Activated T-helper 1 cell treated with anti-CD3 and anti-CD28 coated beads, Interleukin-12 subunit alpha, Interleukin-12 subunit beta, Interleukin-2, Interleukin-4 antibody, amounts not matched to agents 30 ng/mL and 10 ng/mL and 1 ng/mL, durations not matched to agents 14 hours and 24 hours and 36 hours (primary cell): ENCODE measurements at regions not wholly inside any gene's neighbourhood (a gene's known extent, or its start where the extent isn't known, plus 50 kb on each side); places are given as distances from the start of the nearest gene placed in this dataset.

Source experiments
- DNase-seq: peaks from one replicate; pipeline ENCODE4 v3.0.0; 2021; ENCODE audit warnings: low spot score
- H3K27ac Mint-ChIP-seq: one replicate; pipeline ENCODE4 v1.8.0; 2021; ENCODE audit warnings: mild to moderate bottlenecking, mixed read lengths
- H3K27me3 Mint-ChIP-seq: one replicate; pipeline ENCODE4 v1.8.0; 2022; ENCODE audit warnings: mild to moderate bottlenecking, moderate library complexity, mixed read lengths; ENCODE audit not compliant: insufficient read depth
- H3K36me3 Mint-ChIP-seq: one replicate; pipeline ENCODE4 v1.8.0; 2021; ENCODE audit warnings: low read depth, mixed read lengths
- H3K4me1 Mint-ChIP-seq: one replicate; pipeline ENCODE4 v1.8.0; 2021; ENCODE audit warnings: low read depth, mixed read lengths
- H3K4me3 Mint-ChIP-seq: one replicate; pipeline ENCODE4 v1.8.0; 2021; ENCODE audit warnings: mild to moderate bottlenecking, moderate library complexity, mixed read lengths
- H3K9me3 Mint-ChIP-seq: one replicate; pipeline ENCODE4 v1.8.0; 2021; ENCODE audit warnings: mixed read lengths
- intact Hi-C: fragments of 100-400 bp; cut with micrococcal nuclease; formaldehyde crosslinking; loops from one replicate; pipeline ENCODE4 v1.15.1; 2024

DNA sequence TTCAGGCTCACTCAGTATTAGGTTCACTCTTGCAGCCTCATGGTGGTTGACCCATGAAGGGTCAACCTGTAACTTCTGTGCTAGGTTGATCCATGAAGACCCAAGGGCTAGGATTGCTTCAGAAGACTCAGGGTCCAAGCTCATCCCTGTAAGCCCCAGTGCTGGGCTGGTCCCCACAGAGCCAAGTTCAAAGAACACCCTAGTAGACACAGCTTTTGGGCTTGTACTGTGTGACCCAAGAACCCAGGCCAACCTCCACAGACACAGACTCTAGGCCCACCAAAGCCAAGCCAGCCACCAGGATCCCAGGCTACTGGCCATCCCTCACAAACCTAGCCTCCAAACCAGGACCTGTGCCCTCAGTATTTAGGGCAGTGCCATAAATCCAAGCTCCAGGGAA lies 1020.6 kb downstream of the SLC16A7 start:
- no peak for DNase-seq
- Mint-ChIP-seq H3K4me1 (no peaks in the 10 kb centered on the region), H3K9me3 (peaks cover 7% of the 10 kb centered on the region), H3K36me3 (no peaks in the 10 kb centered on the region), H3K27me3 (no peaks in the 10 kb centered on the region), H3K4me3 (no peak overlapping the region), H3K27ac (no peak overlapping the region)
- intact Hi-C loops: no loop called here

DNA sequence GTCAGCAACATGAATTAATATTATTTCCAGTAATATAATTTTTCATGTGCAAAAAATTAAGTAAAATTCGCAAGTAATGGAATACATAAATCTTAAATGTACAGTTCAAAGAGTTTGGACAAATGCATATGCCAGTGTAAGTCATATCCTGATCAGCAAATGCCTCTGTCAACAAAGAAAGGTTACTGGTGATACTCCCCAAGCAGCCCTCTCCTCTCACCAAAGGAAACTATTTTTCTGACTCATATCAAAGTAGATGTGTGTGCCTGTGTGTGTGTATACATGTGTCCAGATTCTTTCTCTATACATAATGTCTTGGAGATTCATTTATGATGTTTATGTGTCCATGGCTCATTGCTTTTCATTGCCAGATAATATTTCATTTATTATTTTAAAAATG lies 1035.0 kb downstream of the SLC16A7 start:
- intact Hi-C loops: no loop called here
- Mint-ChIP-seq H3K9me3 (no peaks in the 10 kb centered on the region), H3K27me3 (no peaks in the 10 kb centered on the region), H3K4me3 (no peak overlapping the region), H3K4me1 (no peaks in the 10 kb centered on the region), H3K36me3 (no peaks in the 10 kb centered on the region), H3K27ac (no peak overlapping the region)
- DNase-seq: no peak

DNA sequence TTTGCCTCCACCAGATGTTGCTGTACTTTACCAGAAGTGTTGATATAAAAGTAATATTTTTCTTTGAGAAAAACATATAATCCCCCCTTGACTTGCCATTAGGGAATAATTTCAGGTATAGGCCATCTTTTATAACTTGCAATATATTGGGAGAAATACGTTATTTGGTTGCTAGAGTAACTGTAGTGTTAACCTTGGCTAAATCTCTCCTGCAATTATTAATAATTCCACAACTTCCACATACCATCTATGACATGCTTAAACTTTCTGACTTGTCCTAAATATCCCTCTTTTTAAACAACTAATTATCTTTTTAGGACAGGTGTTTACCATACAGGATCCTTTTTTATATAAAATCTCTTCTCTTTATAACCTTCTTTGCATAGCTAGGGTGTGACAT lies 1048.2 kb downstream of the SLC16A7 start:
- no peaks in the 10 kb centered on the region for H3K27me3 Mint-ChIP-seq
- intact Hi-C loops: no loop called here
- peaks cover 16% of the 10 kb centered on the region for H3K9me3 Mint-ChIP-seq
- no peak for DNase-seq
- H3K4me3 Mint-ChIP-seq: no peak overlapping the region
- no peaks in the 10 kb centered on the region for H3K4me1 Mint-ChIP-seq
- no peaks in the 10 kb centered on the region for H3K36me3 Mint-ChIP-seq
- H3K27ac Mint-ChIP-seq: no peak overlapping the region

DNA sequence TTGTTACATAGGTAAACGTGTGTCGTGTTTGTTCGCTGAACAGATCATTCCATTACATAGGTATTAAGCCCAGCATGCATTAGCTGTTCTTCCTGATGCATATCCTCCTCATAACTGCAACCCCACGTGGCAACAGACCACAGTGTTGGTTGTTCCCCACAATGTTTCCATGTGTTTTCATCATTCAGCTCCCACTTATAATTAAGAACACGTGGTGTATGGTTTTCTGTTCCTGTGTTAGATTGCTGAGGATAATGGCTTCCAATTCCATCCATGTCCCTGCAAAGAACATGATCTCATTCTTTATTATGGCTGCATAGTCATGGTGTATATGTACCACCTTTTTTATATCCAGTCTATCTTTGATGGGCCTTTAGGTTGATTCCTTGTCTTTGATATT lies 1071.1 kb downstream of the SLC16A7 start:
- Mint-ChIP-seq H3K36me3 (no peaks in the 10 kb centered on the region), H3K27ac (no peak overlapping the region), H3K4me1 (no peaks in the 10 kb centered on the region), H3K27me3 (no peaks in the 10 kb centered on the region), H3K9me3 (no peaks in the 10 kb centered on the region), H3K4me3 (no peak overlapping the region)
- DNase-seq: no peak
- intact Hi-C loops: no loop called here

DNA sequence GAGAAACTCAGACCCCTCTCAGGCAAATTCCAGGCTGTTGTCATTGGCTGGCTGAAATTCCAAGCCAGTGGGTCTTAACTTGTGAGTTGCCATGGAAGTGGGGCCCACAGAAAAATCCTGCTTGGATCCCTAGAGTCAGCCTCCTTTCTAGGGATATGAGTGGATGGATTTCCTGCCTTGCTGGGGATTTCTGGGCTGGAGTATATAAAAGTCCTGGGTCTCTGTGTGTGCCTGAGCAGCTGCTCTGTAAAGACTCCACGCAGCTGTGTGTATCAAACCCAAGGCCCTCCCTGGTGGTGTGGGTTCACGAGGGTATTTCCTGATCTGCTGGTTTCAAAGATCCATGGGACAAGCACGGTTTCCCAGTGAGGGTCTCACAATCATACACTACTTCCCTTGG lies 1077.1 kb downstream of the SLC16A7 start:
- Mint-ChIP-seq H3K9me3 (no peaks in the 10 kb centered on the region), H3K4me3 (no peak overlapping the region), H3K27me3 (no peaks in the 10 kb centered on the region), H3K4me1 (no peaks in the 10 kb centered on the region), H3K27ac (no peak overlapping the region), H3K36me3 (no peaks in the 10 kb centered on the region)
- intact Hi-C loops: no loop called here
- no peak for DNase-seq

DNA sequence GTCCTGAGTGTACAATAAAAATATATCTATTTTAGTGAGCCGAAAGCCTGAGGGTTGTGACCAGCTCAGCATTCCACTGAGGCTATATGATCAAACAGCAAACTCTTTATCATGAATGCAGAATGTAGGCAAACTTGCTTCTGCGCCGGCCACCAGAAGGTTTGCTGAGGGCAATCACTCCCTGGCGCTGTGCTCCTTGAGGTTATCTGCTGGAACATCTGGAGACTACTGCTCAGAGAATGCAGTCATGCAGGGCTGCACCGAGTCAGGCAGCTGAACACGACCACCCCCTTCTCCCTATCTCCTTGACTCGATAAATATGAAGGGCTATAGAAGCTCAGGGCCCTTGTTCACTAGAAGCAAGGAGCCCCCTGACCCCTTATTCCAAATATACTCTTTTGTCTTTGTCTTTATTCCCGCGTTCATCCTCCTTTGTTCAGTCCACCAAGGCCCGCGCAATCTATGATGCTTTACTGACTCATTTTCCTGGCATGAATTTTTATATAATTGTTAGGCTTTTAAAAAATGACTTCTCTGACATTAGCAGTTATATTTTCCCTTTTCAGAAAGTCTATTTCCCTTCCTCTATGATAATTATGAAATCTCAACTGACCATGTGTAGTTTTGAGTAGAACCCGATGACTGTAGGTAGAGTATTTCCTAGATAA lies 1089.3 kb downstream of the SLC16A7 start:
- no peak overlapping the region for H3K27ac Mint-ChIP-seq
- peaks cover under 1% of the 10 kb centered on the region for H3K9me3 Mint-ChIP-seq
- H3K4me3 Mint-ChIP-seq: no peak overlapping the region
- H3K36me3 Mint-ChIP-seq: no peaks in the 10 kb centered on the region
- H3K27me3 Mint-ChIP-seq: no peaks in the 10 kb centered on the region
- no peaks in the 10 kb centered on the region for H3K4me1 Mint-ChIP-seq
- DNase-seq: no peak
- intact Hi-C loops: no loop called here

DNA sequence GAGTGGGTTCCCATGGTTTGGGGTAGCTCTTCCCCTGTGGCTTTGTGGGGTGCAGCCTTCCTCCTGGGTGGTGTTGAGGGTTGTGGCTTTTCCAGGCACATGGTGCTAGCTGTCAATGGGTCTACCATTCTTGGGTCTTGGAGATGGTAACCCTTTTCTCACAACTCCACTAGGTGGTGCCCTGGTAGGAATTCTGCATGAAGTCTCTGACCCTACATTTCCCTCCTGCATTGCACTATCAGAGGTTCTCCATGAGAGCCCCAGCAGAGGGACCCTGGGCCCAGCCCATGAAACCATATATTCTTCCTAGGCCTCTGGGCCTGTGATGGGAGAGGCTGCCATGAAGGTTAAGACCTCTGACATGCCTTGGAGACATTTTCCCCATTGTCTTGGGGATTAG lies 1093.3 kb downstream of the SLC16A7 start:
- Mint-ChIP-seq H3K4me1 (no peaks in the 10 kb centered on the region), H3K27ac (no peak overlapping the region), H3K36me3 (no peaks in the 10 kb centered on the region), H3K4me3 (no peak overlapping the region), H3K27me3 (no peaks in the 10 kb centered on the region), H3K9me3 (no peaks in the 10 kb centered on the region)
- no peak for DNase-seq
- intact Hi-C loops: no loop called here

DNA sequence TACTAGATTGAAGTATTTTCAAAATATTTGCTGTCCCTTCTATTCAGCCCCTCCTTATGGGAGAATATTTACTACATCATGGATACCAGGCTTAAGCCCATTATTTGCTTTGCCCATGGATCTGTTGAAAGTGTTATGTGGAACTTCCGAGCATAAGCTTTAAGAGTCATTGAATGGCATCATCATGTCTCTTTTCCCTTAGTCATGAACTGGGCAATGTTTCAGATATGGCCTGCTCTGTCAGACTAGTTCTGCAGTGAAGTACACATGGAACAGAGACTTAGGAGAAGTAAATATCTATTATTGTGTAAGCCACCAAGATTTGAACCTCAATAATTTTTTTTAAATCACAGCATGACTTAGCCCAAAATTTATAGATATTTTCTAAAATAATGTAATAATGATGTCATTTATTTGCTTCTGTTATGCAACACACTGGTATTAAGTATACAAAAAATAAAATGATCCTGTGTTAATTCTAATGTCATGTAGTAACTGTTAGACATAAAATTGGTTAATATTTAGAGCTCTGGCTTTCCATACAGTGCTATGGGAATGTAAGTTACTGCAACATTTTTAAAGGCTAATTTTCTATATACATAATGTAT lies 1097.3 kb downstream of the SLC16A7 start:
- intact Hi-C loops: no loop called here
- H3K4me3 Mint-ChIP-seq: no peak overlapping the region
- H3K4me1 Mint-ChIP-seq: no peaks in the 10 kb centered on the region
- H3K36me3 Mint-ChIP-seq: no peaks in the 10 kb centered on the region
- no peaks in the 10 kb centered on the region for H3K27me3 Mint-ChIP-seq
- no peak overlapping the region for H3K27ac Mint-ChIP-seq
- DNase-seq: no peak
- no peaks in the 10 kb centered on the region for H3K9me3 Mint-ChIP-seq

DNA sequence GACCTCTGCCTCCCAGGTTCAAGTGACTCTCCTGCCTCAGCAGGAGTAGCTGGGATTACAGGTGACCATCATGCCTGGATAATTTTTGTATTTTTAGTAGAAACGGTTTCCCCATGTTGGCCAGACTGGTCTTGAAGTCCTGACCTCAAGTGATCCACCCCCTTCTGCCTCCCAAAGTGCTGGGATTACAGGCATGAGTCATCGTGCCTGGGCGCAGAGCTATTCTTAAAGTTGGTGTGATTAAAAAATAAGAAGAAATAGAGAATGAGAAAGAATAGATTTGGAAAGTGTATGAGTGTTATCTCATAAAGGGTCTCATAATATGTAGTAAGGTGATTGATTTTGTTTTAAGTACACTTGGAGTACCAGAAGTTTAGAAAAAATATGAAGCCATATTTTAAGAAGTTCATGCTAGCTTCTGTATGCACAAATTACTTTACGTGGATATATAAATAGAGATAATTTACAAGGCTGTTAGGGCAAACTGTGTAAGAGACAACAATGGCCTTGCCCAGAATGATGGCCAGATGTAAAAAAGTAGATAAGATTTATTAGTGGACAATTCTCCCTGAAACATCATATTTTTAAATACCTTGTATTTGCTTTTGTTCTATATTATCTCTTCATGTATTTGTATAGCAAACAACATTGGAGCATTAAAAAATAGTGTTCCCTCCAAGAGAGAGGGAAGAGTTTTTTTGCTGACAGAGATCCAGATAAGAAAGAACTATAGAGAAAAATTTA lies 1108.5 kb downstream of the SLC16A7 start:
- intact Hi-C loops: no loop called here
- H3K36me3 Mint-ChIP-seq: no peaks in the 10 kb centered on the region
- no peaks in the 10 kb centered on the region for H3K9me3 Mint-ChIP-seq
- no peak overlapping the region for H3K4me3 Mint-ChIP-seq
- no peak for DNase-seq
- no peak overlapping the region for H3K27ac Mint-ChIP-seq
- no peaks in the 10 kb centered on the region for H3K4me1 Mint-ChIP-seq
- no peaks in the 10 kb centered on the region for H3K27me3 Mint-ChIP-seq

DNA sequence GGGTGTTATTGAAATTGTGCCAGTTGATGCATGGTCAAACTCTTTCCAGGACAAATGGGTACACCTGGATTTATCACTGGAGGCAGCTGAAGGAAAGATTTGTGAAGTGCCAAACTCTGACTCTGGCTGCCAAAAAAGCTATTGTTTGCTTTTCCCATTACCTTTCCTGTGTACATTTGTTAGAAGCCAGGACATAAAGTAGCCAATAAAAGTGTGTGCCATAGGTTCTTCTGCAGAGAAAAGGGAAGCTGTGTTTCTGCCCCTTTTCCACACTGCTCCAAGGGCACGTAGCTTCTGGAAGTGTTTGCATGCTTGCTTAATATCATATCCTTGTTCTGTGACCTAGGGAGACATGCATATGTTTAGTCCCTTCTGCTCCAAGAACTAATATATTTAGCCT lies 1114.4 kb downstream of the SLC16A7 start:
- Mint-ChIP-seq H3K4me1 (no peaks in the 10 kb centered on the region), H3K27ac (no peak overlapping the region), H3K4me3 (no peak overlapping the region), H3K9me3 (peaks cover 3% of the 10 kb centered on the region), H3K36me3 (no peaks in the 10 kb centered on the region), H3K27me3 (no peaks in the 10 kb centered on the region)
- intact Hi-C loops: no loop called here
- no peak for DNase-seq

DNA sequence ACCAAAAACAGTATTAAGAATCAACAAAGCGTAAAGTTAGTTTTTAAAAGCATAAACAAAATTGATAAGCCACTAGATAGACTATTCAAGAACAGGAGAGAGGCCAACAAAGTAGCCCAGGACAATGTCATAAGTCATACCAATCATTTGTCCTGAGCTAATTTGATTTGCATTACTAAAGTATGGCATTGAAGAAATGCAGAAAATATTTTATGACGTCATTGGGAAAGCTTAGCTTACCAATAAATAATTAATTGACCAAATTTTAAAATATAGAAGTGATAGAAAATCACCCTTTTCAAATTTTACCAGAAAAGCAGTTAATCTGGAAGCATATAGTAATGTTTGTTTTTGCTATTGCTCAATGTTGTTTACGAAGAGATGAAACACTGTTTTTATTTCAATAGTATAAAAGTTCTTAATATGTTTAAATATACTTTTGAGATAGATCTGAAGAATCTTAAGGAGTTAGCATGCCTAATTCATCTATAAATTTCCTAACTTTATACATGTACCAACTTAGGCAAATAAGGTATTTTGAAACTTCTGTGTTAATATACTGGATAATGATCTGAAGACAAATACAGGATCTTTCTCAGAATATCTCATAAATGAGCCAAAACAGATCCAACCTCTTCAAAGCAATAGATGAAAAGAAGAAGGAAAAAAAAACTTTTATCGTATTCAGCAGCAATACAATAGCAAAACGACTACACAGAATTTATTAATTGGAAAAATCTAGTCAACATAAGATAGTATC lies 1118.5 kb downstream of the SLC16A7 start:
- H3K4me1 Mint-ChIP-seq: no peaks in the 10 kb centered on the region
- H3K36me3 Mint-ChIP-seq: no peaks in the 10 kb centered on the region
- H3K4me3 Mint-ChIP-seq: no peak overlapping the region
- intact Hi-C loops: no loop called here
- no peaks in the 10 kb centered on the region for H3K27me3 Mint-ChIP-seq
- H3K27ac Mint-ChIP-seq: no peak overlapping the region
- DNase-seq: no peak
- peaks cover 3% of the 10 kb centered on the region for H3K9me3 Mint-ChIP-seq

DNA sequence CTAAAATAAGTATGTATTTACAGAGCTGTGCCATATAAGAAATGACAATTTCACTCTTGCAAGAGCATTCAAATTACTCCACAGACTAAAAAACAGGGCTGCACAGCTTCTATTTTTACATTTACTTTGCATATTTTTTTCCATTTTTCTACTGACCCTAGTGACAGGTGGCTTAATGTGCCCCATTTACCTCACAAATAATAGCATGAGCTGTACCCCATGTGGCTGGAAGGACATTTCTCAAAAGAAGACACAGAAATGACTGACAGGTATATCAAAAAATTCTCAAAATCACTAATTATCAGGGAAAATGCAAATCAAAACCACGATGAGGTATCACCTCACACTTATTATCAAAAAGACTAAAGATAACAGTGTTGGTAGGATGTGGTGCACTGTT lies 1128.6 kb downstream of the SLC16A7 start:
- Mint-ChIP-seq H3K27ac (no peak overlapping the region), H3K9me3 (no peaks in the 10 kb centered on the region), H3K36me3 (no peaks in the 10 kb centered on the region), H3K4me3 (no peak overlapping the region), H3K4me1 (no peaks in the 10 kb centered on the region), H3K27me3 (no peaks in the 10 kb centered on the region)
- intact Hi-C loops: no loop called here
- no peak for DNase-seq

DNA sequence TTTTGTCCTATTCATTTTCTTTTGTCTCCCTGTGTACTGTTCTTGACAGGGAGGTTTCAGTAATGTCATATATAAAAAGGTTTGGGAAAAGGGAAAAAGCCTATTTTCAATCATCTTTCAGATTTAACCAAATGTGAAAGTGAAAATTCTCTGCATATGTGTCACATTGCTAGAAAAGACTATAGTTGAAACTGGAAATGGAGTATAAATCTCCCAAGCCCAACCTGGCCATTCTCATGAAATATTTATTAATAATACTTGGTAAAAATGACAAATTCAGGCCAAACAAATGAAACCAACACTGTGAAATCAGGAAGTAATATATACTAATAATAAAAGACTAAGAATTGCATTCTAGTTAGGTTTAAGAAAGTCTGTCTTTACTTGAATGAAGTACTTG lies 1129.2 kb downstream of the SLC16A7 start:
- DNase-seq: no peak
- H3K9me3 Mint-ChIP-seq: no peaks in the 10 kb centered on the region
- H3K27me3 Mint-ChIP-seq: no peaks in the 10 kb centered on the region
- no peak overlapping the region for H3K4me3 Mint-ChIP-seq
- intact Hi-C loops: no loop called here
- H3K27ac Mint-ChIP-seq: no peak overlapping the region
- no peaks in the 10 kb centered on the region for H3K36me3 Mint-ChIP-seq
- no peaks in the 10 kb centered on the region for H3K4me1 Mint-ChIP-seq
